ENCODE measurements at regions not wholly inside any gene's neighbourhood (a gene's known extent, or its start where the extent isn't known, plus 50 kb on each side); places are given as distances from the start of the nearest gene placed in this dataset.
A peak's percentile ranks its signal among the peaks of the same experiment; 100 is the strongest.

DNA sequence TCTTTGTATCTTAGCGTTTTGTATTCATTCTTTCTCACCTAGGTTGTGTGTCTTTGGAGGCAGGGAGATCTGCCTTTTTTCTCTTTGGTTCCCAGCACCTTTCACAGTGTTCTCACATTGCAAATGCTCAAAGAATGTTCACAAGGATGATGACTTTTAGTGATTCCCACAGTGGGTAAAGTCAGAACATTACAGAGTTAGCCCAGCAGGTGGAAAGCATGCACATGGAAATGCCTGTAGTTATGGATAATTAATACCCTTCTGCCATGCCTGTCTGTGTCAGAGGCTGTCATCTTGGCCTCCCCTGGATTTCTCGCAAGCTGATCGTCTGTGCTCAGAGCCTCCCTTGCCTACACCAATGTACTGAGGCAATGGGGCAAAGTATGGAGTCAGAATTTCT, 458.9 kb downstream of the LMO4 start:
- no peak overlapping the region for H3K27ac ChIP-seq
- TF ChIP-seq, protein P1, sequence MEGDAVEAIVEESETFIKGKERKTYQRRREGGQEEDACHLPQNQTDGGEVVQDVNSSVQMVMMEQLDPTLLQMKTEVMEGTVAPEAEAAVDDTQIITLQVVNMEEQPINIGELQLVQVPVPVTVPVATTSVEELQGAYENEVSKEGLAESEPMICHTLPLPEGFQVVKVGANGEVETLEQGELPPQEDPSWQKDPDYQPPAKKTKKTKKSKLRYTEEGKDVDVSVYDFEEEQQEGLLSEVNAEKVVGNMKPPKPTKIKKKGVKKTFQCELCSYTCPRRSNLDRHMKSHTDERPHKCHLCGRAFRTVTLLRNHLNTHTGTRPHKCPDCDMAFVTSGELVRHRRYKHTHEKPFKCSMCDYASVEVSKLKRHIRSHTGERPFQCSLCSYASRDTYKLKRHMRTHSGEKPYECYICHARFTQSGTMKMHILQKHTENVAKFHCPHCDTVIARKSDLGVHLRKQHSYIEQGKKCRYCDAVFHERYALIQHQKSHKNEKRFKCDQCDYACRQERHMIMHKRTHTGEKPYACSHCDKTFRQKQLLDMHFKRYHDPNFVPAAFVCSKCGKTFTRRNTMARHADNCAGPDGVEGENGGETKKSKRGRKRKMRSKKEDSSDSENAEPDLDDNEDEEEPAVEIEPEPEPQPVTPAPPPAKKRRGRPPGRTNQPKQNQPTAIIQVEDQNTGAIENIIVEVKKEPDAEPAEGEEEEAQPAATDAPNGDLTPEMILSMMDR (conservative IDR thresholded peaks at IDR 0.05), result 0 out of 2 replicates have a peak, but pooled peaks have one; percentile 14

DNA sequence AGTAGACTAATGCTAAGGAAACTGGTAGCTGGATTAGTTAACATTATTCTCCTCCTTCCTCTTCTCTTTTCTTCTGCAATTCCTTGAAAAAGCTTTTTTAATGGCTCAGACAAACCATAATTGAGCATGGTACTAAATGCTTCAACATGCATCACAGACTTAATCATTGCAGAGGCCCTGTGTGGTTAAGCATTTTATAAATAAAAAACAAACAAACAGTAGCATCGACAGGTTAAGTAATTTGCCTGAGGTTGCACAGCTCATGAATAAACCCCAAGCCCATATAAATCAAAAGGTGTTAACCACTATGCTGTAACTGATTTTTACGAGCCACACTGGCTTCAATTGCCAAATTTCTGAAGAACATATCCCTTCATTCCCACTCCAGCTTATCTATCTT, 462.1 kb downstream of the LMO4 start:
- TF ChIP-seq, protein P1 (conservative IDR thresholded peaks at IDR 0.05), result no peak
- H3K27ac ChIP-seq, result no peak overlapping the region

DNA sequence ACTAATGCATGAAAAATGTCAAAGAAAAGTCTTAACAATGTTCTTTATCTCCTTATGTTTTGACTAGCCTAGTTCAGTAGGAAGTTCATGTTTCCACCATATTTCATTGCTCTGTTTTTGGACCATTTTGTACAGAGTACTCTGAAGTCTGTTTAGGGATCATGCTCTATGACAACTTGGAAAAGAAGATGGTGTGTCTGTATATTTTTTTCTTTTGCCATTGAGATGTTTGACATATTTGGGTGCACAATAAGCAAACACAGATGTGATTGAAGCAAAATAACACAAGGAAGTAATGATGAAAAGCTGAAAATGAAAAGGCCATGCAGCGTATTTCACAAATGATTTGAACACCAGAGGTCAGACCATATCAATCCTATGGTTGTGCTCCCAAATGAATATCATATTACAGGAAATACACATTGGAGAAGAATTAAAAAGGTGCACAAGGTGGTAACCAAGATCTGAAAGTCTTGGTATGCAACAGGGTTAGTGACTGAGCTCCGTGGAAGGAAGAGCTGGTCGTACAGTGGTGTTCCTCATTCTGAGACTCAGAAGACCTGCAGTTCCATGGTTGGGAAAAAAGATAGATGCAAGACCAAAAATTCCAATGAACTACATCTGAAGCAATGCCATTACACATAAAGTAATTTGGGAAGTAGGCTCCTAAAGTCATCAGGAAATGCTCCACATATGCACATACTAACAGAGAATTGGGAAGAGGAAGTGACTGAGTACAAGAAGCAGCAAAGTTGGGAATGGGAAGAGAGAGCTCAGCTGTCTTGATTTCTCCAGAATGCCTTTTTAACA, 463.5 kb downstream of the LMO4 start:
- TF ChIP-seq, protein P1 (conservative IDR thresholded peaks at IDR 0.05), result 0 out of 2 replicates have a peak, but pooled peaks have one; percentile 14

DNA sequence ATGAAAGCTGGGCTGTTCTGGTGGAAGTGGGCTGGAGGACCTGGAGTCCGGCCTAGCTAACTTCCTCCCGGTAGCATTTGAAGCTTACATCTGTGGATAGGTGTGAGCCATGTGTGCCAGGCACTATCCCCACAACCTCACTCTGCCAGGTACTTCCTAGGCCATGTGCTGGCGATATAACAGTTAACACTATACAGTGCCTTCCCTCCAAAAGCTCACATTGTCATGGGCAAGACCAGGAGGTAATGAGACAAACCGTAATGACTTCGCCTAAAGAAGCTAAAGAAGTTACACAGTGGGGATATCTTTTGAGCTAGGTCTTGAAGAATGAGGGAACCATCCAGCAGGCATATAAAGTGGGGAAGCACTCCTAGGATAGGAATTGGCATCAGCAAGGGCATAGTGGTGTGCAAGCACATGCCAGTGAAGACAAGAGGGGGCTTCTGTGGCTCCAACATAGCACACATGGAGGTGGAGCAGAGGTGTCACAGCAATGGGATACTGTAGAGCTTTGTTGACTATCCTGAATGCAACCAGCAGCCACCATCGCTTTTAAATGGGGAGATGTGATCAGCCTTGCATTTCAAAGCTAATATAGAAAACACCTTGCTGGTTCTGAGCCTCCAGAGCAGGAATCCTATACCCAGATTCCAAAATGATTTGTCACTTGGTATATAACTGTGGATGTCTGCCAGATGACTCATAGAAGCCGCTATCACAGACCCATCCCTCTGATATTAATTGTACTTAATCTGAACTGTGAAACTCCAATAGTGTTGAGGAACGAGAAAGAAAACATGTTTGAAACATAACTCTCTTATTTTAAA, 466.3 kb downstream of the LMO4 start:
- TF ChIP-seq, protein P1 (conservative IDR thresholded peaks at IDR 0.05), result no peak
- no peak overlapping the region for H3K27ac ChIP-seq

More for the DNA sequence above, 463.5 kb downstream of the LMO4 start:
- no peak overlapping the region for H3K27ac ChIP-seq

DNA sequence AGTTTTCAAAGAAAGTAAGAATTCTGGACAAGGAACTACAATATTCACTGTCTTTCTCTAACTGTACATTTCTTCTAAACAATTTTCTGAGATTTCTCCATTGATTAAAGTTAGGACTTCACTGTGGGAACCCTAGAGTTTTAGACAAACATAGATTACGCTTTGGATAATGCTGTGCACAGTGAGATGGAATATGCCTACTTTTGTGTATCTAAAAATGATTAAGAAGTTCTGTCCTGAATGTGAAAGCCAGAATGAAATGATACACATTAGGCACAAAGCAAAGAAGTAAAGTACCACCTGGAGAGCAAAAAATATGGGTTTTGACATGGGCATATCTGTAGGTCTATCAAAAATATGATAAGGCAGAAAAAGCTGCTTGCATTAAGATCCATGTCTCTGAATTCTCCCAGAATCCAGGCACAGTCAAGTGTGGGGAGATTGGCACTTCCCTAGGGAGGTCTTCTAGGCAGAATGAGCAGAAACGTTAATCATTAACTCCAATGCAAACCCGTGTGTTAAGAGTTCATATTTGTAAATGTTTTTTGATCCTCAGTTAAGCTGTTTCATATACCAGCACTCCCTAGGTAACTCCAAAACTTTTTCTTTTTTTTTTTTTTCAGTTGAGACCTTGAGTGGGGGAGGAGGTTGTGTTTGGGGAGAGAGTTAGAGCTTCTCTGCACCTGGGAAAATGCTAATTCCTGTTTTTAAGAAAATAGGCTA, 467.1 kb downstream of the LMO4 start:
- TF ChIP-seq, protein P1 (conservative IDR thresholded peaks at IDR 0.05), result no peak
- H3K27ac ChIP-seq, result no peak overlapping the region

DNA sequence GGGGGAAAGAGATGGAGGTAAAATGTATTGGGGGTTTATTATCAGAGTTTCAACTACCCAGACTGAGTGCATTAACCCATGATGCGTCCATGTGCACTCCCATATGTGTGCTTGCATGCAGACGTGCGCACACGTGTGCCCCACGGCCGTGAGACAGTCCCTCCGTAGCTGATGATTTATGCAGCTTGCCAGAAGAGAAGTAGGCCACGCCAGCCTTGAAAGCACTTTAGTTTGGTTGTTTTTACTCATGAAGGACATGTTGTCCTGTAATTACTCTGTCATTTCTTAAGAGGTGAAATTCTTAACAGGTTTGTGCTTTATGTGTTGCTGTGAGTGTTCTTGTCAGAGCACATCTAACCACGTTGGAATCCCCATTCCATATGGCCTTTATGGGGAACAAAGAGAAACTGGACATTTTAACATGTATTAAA, 467.8 kb downstream of the LMO4 start:
- TF ChIP-seq, protein P1 (conservative IDR thresholded peaks at IDR 0.05), result no peak
- H3K27ac ChIP-seq, result no peak overlapping the region

DNA sequence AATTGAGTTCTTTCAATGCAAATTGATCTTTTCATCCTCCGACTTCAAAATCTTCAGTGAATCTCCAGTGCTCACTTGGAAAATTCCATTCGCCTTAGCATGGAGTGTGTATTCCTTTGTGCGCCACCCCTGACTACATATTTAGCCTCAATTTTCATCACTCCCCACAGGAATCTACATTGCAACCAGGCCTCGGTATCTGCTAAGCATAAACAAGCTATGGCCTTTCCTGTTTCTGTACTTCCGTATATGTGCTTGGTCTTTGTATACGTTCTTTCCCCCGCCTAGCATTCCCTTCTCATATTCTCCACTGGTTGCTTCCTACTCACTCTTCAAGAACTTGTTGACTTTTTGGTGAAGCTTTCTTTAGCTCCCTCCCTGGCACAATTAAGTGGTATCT, 470.8 kb downstream of the LMO4 start:
- TF ChIP-seq, protein P1 (conservative IDR thresholded peaks at IDR 0.05), result no peak
- no peak overlapping the region for H3K27ac ChIP-seq
